K562 (cell line): ENCODE measurements at regions not wholly inside any gene's neighbourhood (a gene's known extent, or its start where the extent isn't known, plus 50 kb on each side); places are given as distances from the start of the nearest gene placed in this dataset.

Experiments used
- ATAC-seq: fragments of 200-7000 bp; cut with Tn5 transposase; 3 replicates; pipeline ENCODE4 v1.9.1; 2020; ENCODE audit warnings: moderate library complexity
- BruUV-seq: library from RNA; stranded (reverse); fragments of 400-500 nt; replicated peaks from 2 replicates; lab custom pipeline; 2021; lab: Mats Ljungman, UMichigan
- CTCF ChIA-PET: fragments of 300-600 bp; formaldehyde crosslinking; extraction: SDS; loops from one replicate; lab custom pipeline; 2021; ENCODE audit warnings: low intra/inter-chr PET ratio; lab: Yijun Ruan, JAX
- POLR2A ChIA-PET: fragments of 300-600, 350-650 bp; sonication (Branson Sonifier 250); formaldehyde crosslinking; extraction: SDS; loops from one replicate; lab custom pipeline; 2021; ENCODE audit warnings: antibody characterized with exemption, inconsistent platforms; lab: Yijun Ruan, JAX
- DNase-seq, 4 experiments: peaks; one replicate each; pipeline versions ENCODE4 v3.0.0 to v3.0.0-alpha.2; 2011 to 2018; ENCODE audit warnings: low spot score in 3 of 4, mixed read lengths in 3 of 4; ENCODE audit errors: extremely low read depth in 1 of 4
- FAIRE-seq: peaks from 2 replicates; lab custom pipeline; 2011; peaks lifted over from hg19 to GRCh38; lab: Jason Lieb, UNC
- H2AFZ ChIP-seq: 2 replicates; pipeline ENCODE4 v1.6.0; 2011; ENCODE audit warnings: low read depth, low read length, control low read depth, inconsistent platforms
- H3K27ac ChIP-seq: fragments of 200-600 bp; 3 replicates; pipeline ENCODE4 v1.8.0; 2011; ENCODE audit warnings: low read depth, mild to moderate bottlenecking, control low read depth, inconsistent platforms, low read length, moderate library complexity, mixed read lengths; ENCODE audit errors: extremely low read depth
- H3K27me3 ChIP-seq, 2 experiments: fragments of 300-600 bp in 1 of 2; 2 replicates in 1 of 2; 3 replicates in 1 of 2; pipeline versions ENCODE4 v1.6.0 to v1.8.0; 2011; ENCODE audit warnings: inconsistent platforms in 2 of 2, low read length in 2 of 2, mild to moderate bottlenecking in 1 of 2, mixed read lengths in 1 of 2, moderate library complexity in 1 of 2; ENCODE audit not compliant: control insufficient read depth in 2 of 2, insufficient read depth in 2 of 2
- H3K36me3 ChIP-seq: fragments of 300-600 bp; 3 replicates; pipeline ENCODE4 v1.8.0; 2011; ENCODE audit warnings: mild to moderate bottlenecking, low read length, inconsistent platforms; ENCODE audit not compliant: control insufficient read depth, insufficient read depth
- H3K4me1 ChIP-seq, 2 experiments: fragments of 200-600 bp in 1 of 2; replicated peaks in 1 of 2; 2 replicates in 1 of 2; 3 replicates in 1 of 2; pipeline versions ENCODE4 v1.5.1 to v1.8.0; 2011; ENCODE audit warnings: inconsistent platforms in 2 of 2, low read length in 2 of 2, mild to moderate bottlenecking in 1 of 2, mixed read lengths in 1 of 2, moderate library complexity in 1 of 2; ENCODE audit not compliant: control insufficient read depth in 2 of 2, insufficient read depth in 2 of 2
- H3K4me2 ChIP-seq: 2 replicates; pipeline ENCODE4 v1.6.1; 2011; ENCODE audit warnings: low read length, control low read depth, inconsistent platforms, mixed read lengths; ENCODE audit not compliant: insufficient read depth
- H3K4me3 ChIP-seq: fragments of 200-600 bp; sonication (generic), shearing (Covaris generic); 2 replicates; pipeline ENCODE4 v1.5.1; 2016; ENCODE audit warnings: control low read depth, inconsistent platforms
- H3K79me2 ChIP-seq: fragments of 200-600 bp; 3 replicates; pipeline ENCODE4 v1.8.0; 2011; ENCODE audit warnings: low read length, inconsistent platforms; ENCODE audit not compliant: control insufficient read depth, insufficient read depth
- H3K9ac ChIP-seq, 2 experiments: 2 replicates each; pipeline versions ENCODE4 v1.6.0 to v1.6.1; 2011; ENCODE audit warnings: low read depth in 2 of 2, low read length in 2 of 2, control low read depth in 1 of 2, inconsistent platforms in 1 of 2, mild to moderate bottlenecking in 1 of 2, mixed read lengths in 1 of 2; ENCODE audit not compliant: insufficient read depth in 1 of 2
- H3K9me1 ChIP-seq: one replicate; pipeline ENCODE4 v1.6.0; 2011; ENCODE audit warnings: inconsistent platforms, mild to moderate bottlenecking, low read length, moderate library complexity; ENCODE audit not compliant: control insufficient read depth, insufficient read depth
- H3K9me3 ChIP-seq: replicated peaks from 2 replicates; pipeline ENCODE4 v1.5.1; 2011; ENCODE audit warnings: low read depth, low read length, inconsistent platforms; ENCODE audit not compliant: control insufficient read depth, insufficient read depth
- H4K20me1 ChIP-seq: replicated peaks from 2 replicates; pipeline ENCODE4 v1.6.1; 2011; ENCODE audit warnings: low read length, inconsistent platforms, mixed read lengths; ENCODE audit not compliant: control insufficient read depth, insufficient read depth
- CEBPG ChIP-seq, 3 experiments: fragments of 200-800 bp in 1 of 3; sonication (Bioruptor generic) in 1 of 3; sonication (generic) in 1 of 3; formaldehyde crosslinking in 1 of 3; IDR thresholded peaks in 2 of 3; conservative IDR thresholded peaks in 1 of 3; 2 replicates each; pipeline versions ENCODE4 v1.6.1 to v1.8.0; 2016 to 2022; ENCODE audit warnings: missing compliant biosample characterization in 2 of 3, missing genetic modification characterization in 2 of 3, mild to moderate bottlenecking in 1 of 3, missing genetic modification reagents in 1 of 3
- CREBBP ChIP-seq: IDR thresholded peaks from one replicate; pipeline ENCODE4 v1.6.1; 2012; ENCODE audit warnings: low read depth, mild to moderate bottlenecking, control low read depth, inconsistent platforms, low read length
- DEAF1 ChIP-seq: fragments of 450-650 bp; formaldehyde crosslinking; IDR thresholded peaks from 2 replicates; pipeline ENCODE4 v1.4.0; 2020; ENCODE audit warnings: mild to moderate bottlenecking, moderate library complexity
- HNRNPH1 ChIP-seq: fragments of 200-400 bp; formaldehyde crosslinking; optimal IDR thresholded peaks from 2 replicates; pipeline ENCODE3; 2017; ENCODE audit warnings: low read depth, mild to moderate bottlenecking, low read length, moderate library complexity
- MEF2D ChIP-seq: conservative IDR thresholded peaks from 2 replicates; pipeline ENCODE4 v1.6.1; 2016; ENCODE audit warnings: low read depth, missing genetic modification characterization, missing compliant biosample characterization
- MXI1 ChIP-seq: IDR thresholded peaks from 2 replicates; pipeline ENCODE4 v1.6.1; 2011; ENCODE audit warnings: low read depth, mild to moderate bottlenecking, improper control_type of control experiment, low read length
- NCOA6 ChIP-seq: fragments of 450-650 bp; IDR thresholded peaks from 2 replicates; pipeline ENCODE4 v1.6.1; 2017; ENCODE audit warnings: mild to moderate bottlenecking
- TCF7L2 ChIP-seq: fragments of 150-350 bp; IDR thresholded peaks from 2 replicates; pipeline ENCODE4 v1.6.1; 2016; ENCODE audit warnings: low read depth, mild to moderate bottlenecking, low read length, moderate library complexity
- ZNF778 ChIP-seq: fragments of 450-650 bp; formaldehyde crosslinking; IDR thresholded peaks from 2 replicates; pipeline ENCODE4 v1.4.0; 2020; ENCODE audit warnings: mild to moderate bottlenecking, moderate library complexity
- WGBS: fragments of 100-300 bp; shearing (Covaris generic); methylation state at CpG from one replicate; pipeline ENCODE4 v1.1.6; 2016; ENCODE audit warnings: low coverage, mixed read lengths; ENCODE audit not compliant: insufficient coverage; ENCODE audit errors: missing lambda C conversion rate; 5-methylcytosine and 5-hydroxymethylcytosine counted together
- in situ Hi-C: fragments of 300-500 bp; cut with MboI; formaldehyde crosslinking; loops from 4 replicates; pipeline ENCODE4 v1.15.0; 2018; ENCODE audit warnings: inconsistent platforms, mixed read lengths
- intact Hi-C: fragments of 100-400 bp; cut with micrococcal nuclease; formaldehyde crosslinking; loops from 2 replicates; pipeline ENCODE4 v1.14.2; 2022
- TF ChIP-seq, protein P1 (sequence below): fragments of 450-650 bp; IDR thresholded peaks from 2 replicates; pipeline ENCODE4 v1.6.1; 2016; ENCODE audit warnings: missing biosample characterization, missing genetic modification characterization

- intact Hi-C loops (no loop called here), in situ Hi-C loops (no loop called here)
- H3K4me3 ChIP-seq, result no peak overlapping the region
- ATAC-seq (no peak), FAIRE-seq (no peak), DNase-seq (no peak)
- no peak overlapping the region for H2AFZ ChIP-seq
- 0% methylated on average over 3 of the region's 3 CpGs for WGBS
- H3K36me3 ChIP-seq, result no peaks in the 10 kb centered on the region
- H3K9ac ChIP-seq, result no peak overlapping the region
- TF ChIP-seq CEBPG (CRISPR knock-in tag; IDR thresholded peaks at IDR 0.05) (no peak), CEBPG (tag; conservative IDR thresholded peaks at IDR 0.05 in 1 of 2, IDR thresholded peaks at IDR 0.05 in 1 of 2) (0 out of 4 replicates have a peak, but pooled peaks of 1 of the 2 experiments have one; percentile 26), DEAF1 (CRISPR knock-in tag) (no peak)
- H3K4me1 ChIP-seq, result no peaks in the 10 kb centered on the region
- no peaks in the 10 kb centered on the region for H4K20me1 ChIP-seq
- no peaks in the 10 kb centered on the region for H3K9me1 ChIP-seq
- ChIA-PET POLR2A (no interaction called here), CTCF (no interaction called here)
- no peaks in the 10 kb centered on the region for H3K79me2 ChIP-seq
- no peak overlapping the region for H3K4me2 ChIP-seq
- H3K27me3 ChIP-seq, result no peaks in the 10 kb centered on the region
- no TSS peak for BruUV-seq
- no peak overlapping the region for H3K27ac ChIP-seq
- peaks cover 2% of the 10 kb centered on the region; the same call in 1 of the 2 replicates for H3K9me3 ChIP-seq
Observed at GRCh38 chr5:99808657-99809230, 726.4 kb upstream of the FAM174A start.

DNA sequence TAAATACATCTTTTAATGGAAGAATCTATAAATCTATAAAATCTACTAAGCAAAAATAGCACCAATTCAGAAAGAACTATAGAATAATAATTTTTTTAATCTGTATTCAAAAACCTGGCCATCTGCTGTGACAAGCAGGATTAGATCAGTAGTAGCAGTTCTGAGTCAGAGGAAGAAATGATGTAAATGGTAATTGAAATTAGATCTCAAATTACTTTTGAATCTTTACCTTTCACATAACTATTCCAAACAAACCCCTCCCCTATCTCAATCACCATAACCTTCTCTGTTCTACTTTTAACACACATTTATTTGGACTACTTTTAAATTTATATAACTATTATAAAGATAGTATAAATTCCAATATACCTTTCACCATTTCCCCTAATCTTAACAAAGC lies 727.8 kb upstream of the FAM174A start:
- H3K4me3 ChIP-seq, result no peak overlapping the region
- H2AFZ ChIP-seq, result no peak overlapping the region
- DNase-seq, result no peak
- no peaks in the 10 kb centered on the region for H3K4me1 ChIP-seq
- no peak overlapping the region for H3K27ac ChIP-seq
- in situ Hi-C loops, result no loop called here
- ChIA-PET POLR2A (no interaction called here), CTCF (no interaction called here)
- no peaks in the 10 kb centered on the region for H3K27me3 ChIP-seq
- no TSS peak for BruUV-seq
- no peaks in the 10 kb centered on the region for H4K20me1 ChIP-seq
- no peak for FAIRE-seq
- no peaks in the 10 kb centered on the region for H3K36me3 ChIP-seq
- no peaks in the 10 kb centered on the region for H3K9me1 ChIP-seq
- no peak for ATAC-seq
- no peak overlapping the region for H3K4me2 ChIP-seq
- intact Hi-C loops, result no loop called here
- no peaks in the 10 kb centered on the region for H3K79me2 ChIP-seq
- H3K9me3 ChIP-seq, result peaks cover 2% of the 10 kb centered on the region; the same call in 1 of the 2 replicates
- H3K9ac ChIP-seq, result no peak overlapping the region
- TF ChIP-seq HNRNPH1 (no peak), NCOA6 (no peak), CEBPG (CRISPR knock-in tag; IDR thresholded peaks at IDR 0.05) (no peak), CEBPG (tag; conservative IDR thresholded peaks at IDR 0.05 in 1 of 2, IDR thresholded peaks at IDR 0.05 in 1 of 2) (no peak), ZNF778 (CRISPR knock-in tag) (no peak), TCF7L2 (no peak), MEF2D (no peak), MXI1 (no peak), CREBBP (no peak)
- TF ChIP-seq, protein P1, sequence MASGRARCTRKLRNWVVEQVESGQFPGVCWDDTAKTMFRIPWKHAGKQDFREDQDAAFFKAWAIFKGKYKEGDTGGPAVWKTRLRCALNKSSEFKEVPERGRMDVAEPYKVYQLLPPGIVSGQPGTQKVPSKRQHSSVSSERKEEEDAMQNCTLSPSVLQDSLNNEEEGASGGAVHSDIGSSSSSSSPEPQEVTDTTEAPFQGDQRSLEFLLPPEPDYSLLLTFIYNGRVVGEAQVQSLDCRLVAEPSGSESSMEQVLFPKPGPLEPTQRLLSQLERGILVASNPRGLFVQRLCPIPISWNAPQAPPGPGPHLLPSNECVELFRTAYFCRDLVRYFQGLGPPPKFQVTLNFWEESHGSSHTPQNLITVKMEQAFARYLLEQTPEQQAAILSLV (tag), result no peak
